GM21447 (cell line): ENCODE measurements at regions not wholly inside any gene's neighbourhood (a gene's known extent, or its start where the extent isn't known, plus 50 kb on each side); places are given as distances from the start of the nearest gene placed in this dataset.
A peak's percentile ranks its signal among the peaks of the same experiment; 100 is the strongest.

Source experiments
- ATAC-seq: cut with Tn5 transposase; IDR thresholded peaks from one replicate; pipeline ENCODE4 v1.9.1; 2021; ENCODE audit not compliant: unreplicated experiment

DNA sequence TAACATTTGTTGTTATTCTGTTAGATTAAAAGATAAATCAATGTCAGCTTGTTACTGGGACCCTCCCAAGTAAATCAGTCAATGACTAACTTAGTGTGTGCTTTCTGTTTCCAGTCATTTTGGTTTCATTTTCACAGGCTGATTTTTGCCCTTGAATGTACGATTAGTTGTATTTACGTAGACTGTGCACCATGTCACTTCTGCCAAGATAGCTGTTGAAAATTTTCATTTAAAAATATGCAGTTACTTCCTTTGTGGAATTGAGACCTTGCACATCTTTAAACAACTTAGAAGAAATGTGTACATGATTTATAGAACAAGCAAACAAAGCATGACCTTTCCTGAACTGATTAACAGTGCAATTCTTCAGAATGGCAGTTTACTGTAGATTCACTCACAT, 944.8 kb upstream of the CITED2 start:
- ATAC-seq = peak; percentile 92

- no peak for ATAC-seq
Observed at GRCh38 chr6:140318408-140318807, 944.0 kb upstream of the CITED2 start.

DNA sequence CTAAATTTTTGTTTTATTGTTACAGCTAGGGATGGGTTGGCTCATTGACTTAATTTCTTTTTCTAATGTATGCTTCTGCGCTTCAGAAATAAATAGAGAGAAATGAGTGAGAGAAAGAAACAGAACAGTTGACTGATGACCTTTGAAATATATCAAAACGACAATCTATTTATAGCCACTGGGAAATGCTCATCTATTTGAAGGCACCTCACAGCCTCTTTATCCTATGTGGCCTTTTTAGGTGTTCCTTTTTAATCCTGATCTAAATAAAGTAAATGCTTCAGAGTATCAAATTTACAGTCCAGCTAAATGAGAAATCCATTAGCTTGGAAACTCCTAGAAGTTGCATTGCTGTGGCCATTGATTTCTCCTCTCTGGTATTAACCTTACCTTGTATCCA, 943.5 kb upstream of the CITED2 start:
- ATAC-seq = no peak

- no peak for ATAC-seq
Observed at GRCh38 chr6:140316966-140317365, 942.5 kb upstream of the CITED2 start.

DNA sequence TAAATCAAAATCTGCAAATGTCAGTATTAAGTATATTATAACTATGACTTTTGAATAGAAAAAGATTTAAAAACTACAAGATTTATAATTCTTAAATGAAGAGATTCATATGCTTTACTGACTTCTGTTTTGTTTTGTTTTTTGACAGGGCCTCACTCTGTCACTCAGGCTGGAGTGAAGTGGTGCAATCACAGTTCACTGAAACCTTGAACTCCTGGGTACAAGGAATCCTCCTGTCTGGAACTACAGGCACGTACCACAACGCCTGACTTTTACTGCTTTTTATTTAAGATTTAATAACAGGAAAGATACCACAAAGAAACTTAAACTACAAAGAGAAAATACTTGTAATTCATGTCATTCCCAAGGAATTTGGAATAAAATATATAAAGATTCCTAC, 940.2 kb upstream of the CITED2 start:
- no peak for ATAC-seq

GRCh38 chr6:140311146-140311545, 936.7 kb upstream of the CITED2 start:
- ATAC-seq = no peak

DNA sequence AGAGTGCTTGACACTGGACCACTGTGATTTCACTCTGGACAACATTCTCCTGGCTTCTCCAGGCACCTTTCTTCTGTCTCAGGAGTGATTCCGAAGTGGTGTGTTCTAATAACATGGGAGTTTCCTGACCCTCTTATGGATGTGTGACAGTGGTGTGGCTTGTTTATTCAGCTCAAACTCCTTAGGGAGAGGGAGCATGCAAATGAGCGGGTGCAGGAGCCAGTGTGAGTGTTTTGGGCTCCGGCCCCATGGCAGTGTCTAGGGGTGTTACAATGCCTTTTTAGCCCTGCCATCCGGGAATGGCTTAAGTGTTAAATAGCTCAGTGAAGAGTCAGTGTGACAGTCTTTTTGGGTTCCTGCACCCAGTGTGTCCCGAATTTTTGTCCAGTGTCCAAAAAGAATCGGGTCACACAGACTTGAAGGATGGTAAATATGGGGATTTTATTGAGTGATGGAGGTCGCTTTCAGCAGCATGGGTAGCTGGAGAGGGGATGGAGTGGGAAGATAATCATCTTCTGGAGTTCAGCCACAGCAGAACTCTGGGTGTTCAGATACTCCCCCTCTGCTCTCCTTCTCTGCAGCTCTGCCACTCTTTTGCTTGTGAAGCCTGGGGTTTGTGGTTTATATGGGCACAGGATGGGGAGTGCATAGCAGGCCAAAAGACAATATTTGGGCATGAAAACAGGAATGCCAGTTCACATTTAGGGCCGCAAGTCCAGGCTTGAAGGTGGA, 928.9 kb upstream of the CITED2 start:
- ATAC-seq = no peak

DNA sequence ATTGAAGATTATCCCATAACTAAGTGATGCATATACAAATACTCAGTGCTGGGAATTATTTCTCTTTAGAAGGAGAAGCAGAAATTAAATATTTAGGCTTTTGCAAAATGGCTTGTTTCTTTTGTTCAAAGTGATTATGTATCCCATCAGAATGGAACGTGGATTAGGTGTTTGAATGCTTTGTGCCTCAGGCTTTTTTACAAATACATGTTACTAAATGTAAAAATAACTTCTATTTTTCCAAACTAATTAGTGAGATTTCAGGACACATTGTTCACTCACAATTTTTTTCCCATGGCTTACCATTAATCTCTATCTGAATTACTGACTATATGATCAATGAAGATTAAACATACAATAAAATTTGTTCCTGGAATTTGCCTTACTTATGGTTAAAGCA, 925.9 kb upstream of the CITED2 start:
- ATAC-seq = no peak

DNA sequence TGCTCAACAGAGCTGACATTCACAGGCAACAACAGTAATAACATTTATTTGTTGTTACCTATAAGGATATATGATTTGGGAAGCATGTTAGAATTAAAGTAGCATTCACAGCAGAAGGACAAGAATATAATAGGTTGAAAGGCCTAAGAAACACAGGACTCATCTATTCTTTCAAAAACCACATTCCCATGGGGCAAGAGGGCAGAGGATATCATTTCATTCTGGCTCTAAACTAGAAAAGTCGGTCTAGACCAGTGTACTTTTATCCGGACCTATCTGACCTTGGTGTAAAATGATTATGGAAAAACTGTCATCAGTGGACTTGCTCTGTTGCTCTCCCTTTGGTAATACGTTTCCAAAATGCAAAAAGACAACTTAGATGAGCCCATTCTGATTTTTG, 914.7 kb upstream of the CITED2 start:
- no peak for ATAC-seq

DNA sequence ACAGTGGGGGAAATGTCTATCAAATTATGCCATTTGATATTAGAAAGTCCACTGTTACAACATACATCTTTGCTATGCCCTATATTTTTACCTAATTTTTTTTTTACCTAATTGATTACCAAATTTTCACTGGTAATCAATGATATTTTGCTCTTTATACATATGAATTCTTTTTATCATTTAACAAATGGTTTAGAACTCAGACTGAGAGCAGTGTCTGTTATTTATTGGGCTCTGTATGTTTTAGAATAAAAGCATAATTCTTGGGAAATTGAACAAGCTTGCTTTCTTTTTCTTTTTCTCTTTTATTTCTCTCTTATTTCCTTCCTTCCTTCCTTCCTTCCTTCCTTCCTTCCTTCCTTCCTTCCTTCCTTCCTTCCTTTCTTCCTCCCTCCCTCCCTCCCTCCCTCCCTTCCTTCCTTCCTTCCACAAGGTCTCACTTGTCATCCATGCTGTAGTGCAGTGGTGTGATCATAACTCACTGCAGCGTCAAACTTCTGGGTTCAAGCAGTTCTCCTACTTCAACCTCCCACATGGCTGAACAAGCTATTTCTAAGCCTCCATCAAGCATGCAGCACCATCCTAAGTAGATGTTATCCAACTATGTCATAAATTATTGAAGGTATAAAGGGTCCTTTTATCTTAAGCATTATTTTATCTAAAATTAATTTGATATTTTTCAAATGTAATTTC, 911.7 kb upstream of the CITED2 start:
- ATAC-seq = no peak

DNA sequence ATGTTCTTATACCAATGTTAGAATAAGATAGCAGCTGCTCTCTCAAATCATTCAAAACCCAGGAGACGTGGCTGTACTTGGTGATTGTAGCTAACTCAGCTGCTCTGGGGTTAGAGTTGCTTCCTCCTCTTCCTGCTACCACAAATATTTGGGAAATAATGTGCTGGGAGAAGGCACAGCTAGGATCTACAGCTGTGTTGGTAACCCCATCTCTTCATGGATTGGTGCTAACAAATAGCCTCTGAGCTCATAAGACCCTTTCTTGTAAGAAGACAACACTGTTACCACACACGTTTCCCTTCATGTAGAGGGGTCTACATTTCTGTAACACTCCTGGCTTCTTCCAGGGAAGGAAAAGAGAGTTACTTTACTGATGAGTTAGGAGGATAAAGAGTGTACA, 911.0 kb upstream of the CITED2 start:
- no peak for ATAC-seq

- ATAC-seq = no peak
Observed at GRCh38 chr6:140284871-140285270, 910.4 kb upstream of the CITED2 start.

GRCh38 chr6:140283197-140283596, 908.7 kb upstream of the CITED2 start:
- no peak for ATAC-seq

- ATAC-seq = no peak
Observed at GRCh38 chr6:140281767-140282166, 907.3 kb upstream of the CITED2 start.

GRCh38 chr6:140281236-140281635, 906.8 kb upstream of the CITED2 start:
- ATAC-seq = no peak

DNA sequence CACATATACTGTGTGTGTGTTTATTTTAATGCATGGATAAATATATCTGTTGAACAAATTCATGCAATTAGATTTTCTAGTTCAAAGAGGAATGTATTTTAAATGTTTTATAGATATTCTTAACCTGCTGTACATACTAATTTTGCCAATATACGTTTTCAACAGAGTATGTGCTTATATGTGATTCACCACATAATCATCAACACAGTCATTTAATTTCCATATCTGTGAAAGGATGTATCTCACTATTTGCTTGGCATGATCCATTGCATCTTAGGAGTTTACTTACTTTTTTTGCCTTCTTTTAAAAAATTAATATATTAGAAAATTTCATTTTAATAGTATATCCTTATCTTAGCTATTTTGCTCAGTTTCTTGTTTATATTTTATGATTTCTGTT, 902.3 kb upstream of the CITED2 start:
- ATAC-seq = no peak

- no peak for ATAC-seq
Observed at GRCh38 chr6:140276133-140276532, 901.7 kb upstream of the CITED2 start.

DNA sequence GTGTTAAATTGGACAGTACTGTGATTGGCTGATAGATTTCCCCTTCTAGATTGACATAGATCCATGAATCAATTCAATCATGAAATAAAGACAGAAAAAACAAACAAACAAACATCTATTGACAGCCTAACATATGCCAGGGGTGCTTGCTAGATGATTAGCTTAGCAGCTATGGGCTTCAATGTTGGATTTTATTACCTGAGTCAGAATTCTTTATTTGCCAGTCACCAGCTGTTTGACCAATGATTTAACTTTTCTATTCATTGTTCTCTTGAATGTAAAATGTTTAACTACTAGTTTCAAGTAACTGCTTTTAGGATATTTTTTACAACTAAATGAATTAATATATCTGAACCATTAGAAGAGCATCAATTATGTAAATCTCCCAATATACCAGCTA, 901.3 kb upstream of the CITED2 start:
- no peak for ATAC-seq

- no peak for ATAC-seq
Observed at GRCh38 chr6:140274548-140274947, 900.1 kb upstream of the CITED2 start.

DNA sequence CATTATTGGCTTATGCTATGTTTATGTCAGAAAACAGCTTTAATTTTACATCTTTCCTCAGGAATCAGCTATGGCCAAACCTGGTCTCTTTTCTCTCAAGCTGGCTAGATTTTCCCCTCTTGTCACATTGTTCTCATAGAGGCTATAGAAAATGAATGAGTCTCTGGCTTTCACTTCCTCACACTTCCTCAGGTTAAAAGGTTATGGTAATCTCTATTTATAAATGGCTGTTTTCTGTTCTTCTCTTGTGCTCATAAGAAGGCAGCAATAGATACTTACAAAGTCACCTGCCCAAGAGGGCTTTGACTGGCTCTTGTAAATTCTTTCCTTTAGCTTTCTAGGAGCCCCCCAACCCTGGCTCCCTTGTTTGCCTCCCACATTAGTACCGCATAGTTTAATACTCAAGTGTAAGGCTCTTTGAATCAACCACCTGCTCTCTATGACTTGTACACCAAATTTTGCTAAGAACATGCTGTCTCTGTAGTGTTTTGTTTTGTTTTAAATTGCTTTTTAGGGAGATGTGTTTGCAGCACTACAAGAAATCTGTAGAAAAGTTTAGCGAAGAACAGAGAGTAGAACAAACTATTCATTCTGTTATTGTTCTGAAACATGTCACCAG, 897.4 kb upstream of the CITED2 start:
- ATAC-seq = peak; percentile 100

GRCh38 chr6:140269591-140270165, 895.2 kb upstream of the CITED2 start:
- ATAC-seq = no peak

DNA sequence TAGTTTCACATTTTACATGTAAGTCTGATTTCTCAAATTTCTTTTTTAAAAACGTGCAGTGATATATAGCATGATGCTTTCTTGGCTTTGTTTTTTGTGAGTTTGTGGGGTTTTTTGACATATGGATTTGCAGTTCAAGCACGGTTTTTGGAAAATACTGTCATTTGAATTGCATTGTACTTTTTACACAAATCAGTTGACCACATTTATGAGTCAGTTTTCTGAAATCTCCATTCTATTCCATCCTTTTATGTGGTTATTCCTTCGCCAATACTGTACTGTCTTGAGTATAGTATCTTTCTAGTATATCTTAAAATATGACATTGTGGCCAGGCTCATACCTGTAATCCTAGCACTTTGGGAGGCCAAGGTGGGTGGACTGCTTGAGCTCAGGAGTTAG, 890.0 kb upstream of the CITED2 start:
- no peak for ATAC-seq
